ENCODE measurements at regions not wholly inside any gene's neighbourhood (a gene's known extent, or its start where the extent isn't known, plus 50 kb on each side); places are given as distances from the start of the nearest gene placed in this dataset.
"Not testable (repeated sequence)": the region's sequence is repeated elsewhere in the genome, so short reads cannot be mapped to it uniquely, and the experiment has no call there.

DNA sequence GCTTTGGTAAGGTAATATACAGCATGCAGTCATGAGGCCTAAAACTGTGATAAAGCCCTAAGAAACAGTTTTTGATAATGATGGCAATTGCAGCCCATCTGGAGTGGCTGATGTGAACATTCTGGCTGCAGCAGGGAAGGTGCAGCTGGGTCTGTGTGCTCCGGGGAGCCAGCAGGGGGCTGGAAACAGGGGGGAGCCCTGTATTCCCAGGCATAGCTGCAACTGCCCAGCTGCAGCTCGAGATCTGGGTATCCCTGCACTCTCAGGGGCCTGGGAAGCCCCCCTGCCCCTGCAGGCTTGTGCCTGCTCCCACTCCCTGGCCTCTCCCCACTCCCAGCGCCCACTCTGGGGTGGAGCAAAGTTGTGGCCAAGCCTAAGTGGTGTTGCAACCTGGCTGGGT, 95.6 kb downstream of the RRAGB start:
- DNase-seq = peak; percentile 51

- no peak for DNase-seq
These were observed 98.0 kb downstream of the RRAGB start for GRCh38 chrX:55815546-55815945.

DNA sequence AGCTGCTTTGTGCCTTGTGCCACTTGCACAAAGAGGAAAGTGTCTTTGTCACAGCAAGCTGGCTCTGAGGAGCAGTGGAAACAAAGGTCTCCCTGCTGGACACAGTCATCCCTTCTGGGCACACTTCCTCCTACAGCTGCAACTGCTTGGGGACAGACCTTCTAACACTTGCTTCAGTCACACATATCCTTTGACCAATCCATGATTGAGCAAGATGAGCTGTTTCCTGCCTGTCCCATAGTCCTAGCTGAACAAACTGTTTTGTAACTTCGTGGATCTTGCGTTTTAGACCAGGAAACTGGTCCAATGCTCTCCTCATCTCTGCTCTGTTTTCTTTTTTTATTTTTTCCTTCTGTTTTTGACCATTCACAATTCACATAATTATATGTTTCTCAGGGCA, 98.5 kb downstream of the RRAGB start:
- no peak for DNase-seq

DNA sequence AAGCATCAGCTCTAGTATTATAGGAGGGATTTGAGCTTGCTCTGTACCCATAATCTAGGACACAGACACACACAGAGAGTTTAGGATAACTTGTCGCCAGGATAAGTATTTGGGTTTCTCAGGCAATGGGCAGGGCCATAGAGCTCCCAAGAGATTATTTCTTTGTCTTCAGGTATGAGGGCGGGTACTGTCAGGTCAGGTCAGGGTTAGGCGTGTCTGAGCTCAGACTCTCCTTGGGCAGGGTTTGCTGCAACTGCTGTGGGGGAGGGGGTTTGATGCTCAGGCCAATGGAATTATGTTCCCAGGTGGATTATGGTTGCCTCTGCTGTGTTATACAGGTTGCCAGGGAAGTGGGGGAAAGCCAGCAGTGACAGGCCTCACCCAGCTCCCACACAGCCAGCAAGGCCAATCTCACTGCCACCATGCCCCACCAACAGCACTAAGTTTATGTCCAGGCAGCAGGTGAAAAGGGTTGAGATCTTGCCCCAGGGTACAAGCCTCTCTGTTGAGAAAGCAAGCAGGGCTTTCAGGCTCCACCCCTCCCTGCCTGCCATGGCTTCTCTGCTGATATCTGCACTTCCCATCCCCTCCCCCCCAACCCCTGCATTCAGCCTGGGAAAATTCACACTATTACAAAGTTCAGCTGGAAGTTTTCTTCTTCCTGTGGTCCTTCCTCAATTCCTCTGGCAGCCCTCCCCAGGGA, 101.3 kb downstream of the RRAGB start:
- peak; percentile 66 for DNase-seq

GRCh38 chrX:55839485-55839884, 121.9 kb downstream of the RRAGB start:
- DNase-seq = no peak

DNA sequence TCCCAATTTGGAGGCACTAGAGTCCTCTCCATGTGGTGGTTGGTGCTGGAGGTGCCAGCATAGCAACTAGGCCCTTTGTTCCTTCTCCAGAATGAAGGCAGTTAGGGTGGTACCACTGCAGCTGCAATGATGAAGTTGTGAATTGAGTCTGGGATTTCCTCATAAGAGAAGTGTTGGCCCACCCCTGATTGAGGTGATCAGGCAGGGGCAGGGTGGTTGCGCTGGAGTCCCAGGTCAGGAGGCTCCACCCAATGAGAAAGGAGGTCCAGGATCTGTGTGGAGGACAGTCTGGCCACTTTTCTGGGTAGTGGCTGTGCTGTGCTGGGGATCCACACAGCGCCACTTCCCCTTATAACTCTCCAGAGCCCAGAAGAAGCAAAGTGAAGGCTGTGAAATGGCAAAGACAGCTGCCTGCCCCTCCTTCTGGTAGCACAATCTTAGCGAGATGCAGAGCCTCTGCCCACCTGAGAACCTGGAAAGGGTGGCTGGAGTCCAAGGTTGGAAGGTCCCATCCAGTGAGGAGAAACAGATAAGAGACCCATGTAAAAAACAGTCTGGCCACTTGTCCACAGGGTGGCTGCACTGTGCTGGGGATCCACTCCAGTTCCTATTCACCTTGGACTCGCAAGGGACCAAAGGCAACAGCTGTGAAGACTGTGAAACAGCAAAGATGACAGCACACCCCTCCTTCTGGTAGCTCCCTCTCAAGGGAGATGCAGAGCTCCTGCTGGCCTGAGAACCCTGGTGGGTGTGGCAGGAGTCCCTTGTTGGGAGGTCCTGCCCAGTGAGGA, 124.6 kb downstream of the RRAGB start:
- no peak for DNase-seq

DNA sequence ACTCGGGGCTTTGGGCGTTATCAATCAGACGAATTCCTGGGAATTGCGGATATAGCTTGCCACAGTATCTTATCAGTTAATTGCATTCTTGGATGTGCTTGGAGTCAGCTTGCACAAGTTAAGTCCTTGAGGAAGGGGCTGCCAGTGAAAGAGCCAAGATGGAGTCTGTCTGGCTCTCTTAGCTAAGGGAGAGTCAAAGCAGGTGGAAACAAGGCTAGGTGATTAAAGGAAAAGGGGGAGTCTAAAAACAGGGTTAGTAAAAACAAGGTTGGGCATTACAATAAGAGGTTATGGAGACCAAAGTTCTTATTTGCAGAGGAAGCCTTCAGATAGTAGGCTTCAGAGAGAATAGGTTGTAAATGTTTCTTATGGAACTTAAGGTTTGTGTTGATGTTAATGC, 149.2 kb downstream of the RRAGB start:
- not testable (repeated sequence) for DNase-seq

DNA sequence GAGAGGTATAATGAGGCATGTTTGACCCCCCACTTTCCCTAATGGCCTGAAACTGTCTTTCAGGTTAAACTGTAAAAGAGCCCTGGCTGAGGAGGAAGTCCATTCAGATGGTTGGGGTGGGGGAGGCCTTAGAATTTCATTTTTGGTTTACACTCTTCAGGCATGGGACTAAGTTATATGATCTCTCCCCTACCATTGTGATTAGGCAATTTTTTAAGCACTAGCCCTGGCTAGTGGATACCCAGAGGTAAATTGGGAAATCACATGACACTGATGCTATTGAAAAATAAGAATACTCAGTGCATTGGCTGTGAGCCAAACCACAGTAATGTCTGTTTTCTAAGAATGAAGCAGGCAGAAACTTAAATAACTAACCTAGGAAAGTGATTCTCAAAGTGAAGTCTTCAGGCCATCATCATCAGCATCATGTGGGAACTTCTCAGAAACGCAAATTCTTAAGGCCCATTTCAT, 149.7 kb downstream of the RRAGB start:
- no peak for DNase-seq

GRCh38 chrX:55867708-55868107, 150.2 kb downstream of the RRAGB start:
- DNase-seq = no peak

GRCh38 chrX:55874807-55875206, 157.3 kb downstream of the RRAGB start:
- DNase-seq = no peak

GRCh38 chrX:55883541-55883940, 166.0 kb downstream of the RRAGB start:
- DNase-seq = not testable (repeated sequence)

DNA sequence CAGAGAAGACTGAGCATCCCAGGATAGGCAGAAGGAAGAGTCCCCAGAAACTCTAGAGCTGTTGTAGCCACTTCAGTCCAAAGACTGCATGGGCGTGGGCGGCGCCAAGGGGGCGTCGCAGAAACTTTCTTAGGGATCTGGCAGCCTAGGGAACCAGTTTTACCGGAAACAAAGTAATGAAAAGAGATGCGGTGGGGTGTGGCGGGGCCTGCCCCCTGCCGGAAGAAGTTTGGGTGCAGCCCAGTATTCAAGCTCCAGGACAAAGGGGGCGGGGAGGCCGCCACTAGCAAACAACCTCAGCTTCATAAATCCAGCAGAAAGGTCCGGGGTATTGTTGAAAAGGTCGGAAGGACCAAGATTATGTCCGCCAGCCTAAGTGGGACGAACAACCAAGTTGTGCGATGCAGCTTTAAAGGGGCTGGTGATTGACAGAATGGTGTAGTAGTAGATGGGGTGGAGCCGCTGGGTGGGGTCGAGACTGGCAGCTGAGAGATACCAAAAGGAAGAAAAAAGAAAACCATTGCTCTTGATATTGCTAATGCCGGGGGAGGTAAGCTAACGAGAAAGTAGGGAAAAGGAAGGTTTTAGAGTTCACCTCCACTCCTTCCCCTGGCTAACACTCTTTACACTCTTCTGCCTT, 190.5 kb downstream of the RRAGB start:
- DNase-seq = peak; percentile 84

- DNase-seq = peak; percentile 55
These were observed 191.2 kb downstream of the RRAGB start for GRCh38 chrX:55908661-55909212.

DNA sequence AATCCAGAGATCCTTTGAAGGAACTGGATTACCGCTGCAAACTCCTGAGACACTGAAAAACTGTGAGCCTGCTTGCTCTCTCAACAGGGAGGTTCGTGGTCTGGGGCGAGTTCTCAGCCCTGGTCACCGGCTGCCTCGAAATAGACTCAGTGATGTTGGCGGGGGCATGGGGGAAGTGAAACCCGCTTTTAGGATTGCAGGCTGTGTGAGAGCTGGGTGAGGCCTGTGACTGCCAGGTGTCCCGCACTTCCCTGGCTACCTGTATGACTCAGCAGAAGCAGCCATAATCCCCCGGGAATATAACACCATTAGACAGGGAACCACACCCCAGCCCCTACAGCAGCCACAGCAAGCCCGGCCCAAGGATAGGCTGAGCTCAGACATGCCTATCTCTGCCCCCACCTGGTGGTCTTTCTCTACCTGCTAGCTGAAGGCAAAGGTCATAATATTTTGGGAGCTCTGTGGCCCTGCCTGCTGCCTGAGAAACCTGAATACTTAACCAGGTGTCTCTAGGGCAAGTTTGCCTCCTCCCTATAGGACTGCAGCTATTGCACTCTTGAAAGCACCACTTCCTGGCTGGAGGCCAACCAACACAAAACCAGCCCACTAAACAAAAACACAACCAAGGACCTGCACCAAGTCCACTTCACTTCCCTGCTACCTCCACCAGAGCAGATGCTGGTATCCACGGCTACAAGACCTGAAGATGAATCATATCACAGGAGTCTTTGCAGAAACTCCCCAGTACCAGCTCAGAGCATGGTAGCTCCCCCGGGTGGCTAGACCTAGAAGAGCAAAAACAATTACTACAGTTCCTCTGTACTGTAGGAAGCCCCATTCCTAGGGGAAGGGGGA, 202.0 kb downstream of the RRAGB start:
- no peak for DNase-seq

DNA sequence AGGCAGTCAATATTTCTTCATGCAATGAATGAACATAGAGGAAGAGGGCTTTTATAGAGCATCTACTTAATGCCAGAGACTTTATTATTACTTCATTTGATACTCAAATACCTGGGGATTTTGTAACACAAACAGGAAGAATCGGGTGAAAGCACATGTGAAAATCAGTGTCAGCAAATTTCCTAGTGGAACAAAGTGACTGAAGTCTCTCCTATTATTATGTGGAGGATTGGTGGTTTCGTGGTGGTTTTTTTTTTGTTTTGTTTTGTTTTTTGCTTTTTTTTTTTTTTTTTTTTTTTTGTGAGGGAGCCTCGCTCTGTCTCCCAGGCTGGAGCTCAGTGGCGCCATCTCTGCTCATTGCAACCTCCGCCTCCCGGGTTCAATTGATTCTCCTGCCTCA, 207.0 kb downstream of the RRAGB start:
- no peak for DNase-seq

DNA sequence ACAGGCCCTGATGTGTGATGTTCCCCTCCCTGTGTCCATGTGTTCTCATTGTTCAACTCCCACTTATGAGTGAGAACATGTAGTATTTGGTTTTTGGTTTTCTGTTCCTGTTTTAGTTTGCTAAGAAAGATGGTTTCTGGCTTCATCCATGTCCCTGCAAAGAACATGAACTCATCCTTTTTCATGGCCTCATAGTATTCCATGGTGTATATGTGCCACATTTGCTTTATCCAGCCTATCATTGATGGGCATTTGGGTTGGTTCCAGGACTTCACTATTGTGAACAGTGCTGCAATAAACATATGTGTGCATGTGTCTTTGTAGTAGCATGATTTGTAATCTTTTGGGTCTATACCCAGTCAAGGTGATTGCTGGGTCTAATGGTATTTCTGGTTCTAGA, 211.0 kb downstream of the RRAGB start:
- DNase-seq = not testable (repeated sequence)
